HG03045 (cell line): ENCODE measurements at regions not wholly inside any gene's neighbourhood (a gene's known extent, or its start where the extent isn't known, plus 50 kb on each side); places are given as distances from the start of the nearest gene placed in this dataset.

Experiments
- ATAC-seq: cut with Tn5 transposase; IDR thresholded peaks from one replicate; pipeline ENCODE4 v1.9.1; 2021; ENCODE audit warnings: mild to moderate bottlenecking, moderate library complexity; ENCODE audit not compliant: unreplicated experiment

DNA sequence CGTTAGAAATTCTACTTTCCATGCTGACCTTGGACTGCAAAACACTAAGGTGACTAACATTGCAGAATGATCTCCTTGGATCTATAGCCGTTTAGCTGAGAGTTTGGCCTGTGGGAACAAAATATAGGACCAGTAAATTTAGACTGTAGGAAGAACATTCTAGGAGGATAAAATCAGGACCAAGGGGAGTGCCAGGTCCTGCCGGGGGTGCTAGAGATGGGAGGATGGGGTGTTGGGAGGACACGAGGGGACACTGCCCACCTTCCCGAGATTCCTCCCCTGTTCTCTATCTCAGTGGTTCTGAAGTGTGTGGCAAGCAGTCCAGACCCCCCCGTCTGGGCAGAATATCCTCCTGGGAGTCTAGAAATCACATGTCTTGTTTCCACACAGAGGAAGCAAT, 445.2 kb downstream of the ZSWIM6 start:
- ATAC-seq: no peak

DNA sequence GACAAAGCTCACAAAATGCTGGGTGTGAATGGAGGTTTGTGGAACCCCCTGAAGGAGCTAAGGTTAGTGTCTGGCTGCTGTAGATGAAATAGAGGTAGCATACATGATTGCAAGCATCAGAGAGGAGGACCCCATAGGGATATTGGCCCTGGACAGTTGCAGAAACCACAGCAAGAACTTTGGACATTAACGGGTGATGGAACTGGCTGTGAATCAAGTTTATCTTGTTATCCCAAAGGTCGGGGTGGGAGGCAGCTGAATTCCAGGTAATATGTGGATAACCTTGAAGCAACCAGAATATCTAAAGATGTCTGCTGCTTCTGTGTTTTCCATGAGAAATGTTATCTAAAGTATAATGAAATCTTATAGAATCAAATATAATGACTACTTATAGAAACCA, 447.7 kb downstream of the ZSWIM6 start:
- ATAC-seq: no peak

DNA sequence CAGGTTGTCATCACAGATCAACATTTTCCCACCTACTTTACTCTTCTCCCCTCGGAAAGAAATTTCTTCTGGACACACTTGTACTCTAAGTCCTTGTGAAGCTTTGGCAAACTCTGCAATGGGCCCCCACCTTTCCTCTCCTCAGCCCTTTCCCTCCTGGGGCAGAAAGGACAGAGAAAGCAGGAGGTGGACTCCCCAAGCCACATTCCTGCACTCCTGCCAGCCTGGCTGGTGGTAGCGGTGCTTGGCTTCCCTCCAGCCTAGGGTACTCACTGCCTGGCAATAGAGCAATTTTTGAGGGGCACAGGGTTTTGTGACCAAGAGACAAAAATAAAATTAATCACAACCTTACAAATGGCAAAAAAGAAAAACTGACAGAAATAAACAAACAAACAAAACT, 451.4 kb downstream of the ZSWIM6 start:
- ATAC-seq: no peak

GRCh38 chr5:61784341-61784740, 452.3 kb downstream of the ZSWIM6 start:
- ATAC-seq: no peak

- no peak for ATAC-seq
Measured at GRCh38 chr5:61788548-61788947, 456.5 kb downstream of the ZSWIM6 start.

DNA sequence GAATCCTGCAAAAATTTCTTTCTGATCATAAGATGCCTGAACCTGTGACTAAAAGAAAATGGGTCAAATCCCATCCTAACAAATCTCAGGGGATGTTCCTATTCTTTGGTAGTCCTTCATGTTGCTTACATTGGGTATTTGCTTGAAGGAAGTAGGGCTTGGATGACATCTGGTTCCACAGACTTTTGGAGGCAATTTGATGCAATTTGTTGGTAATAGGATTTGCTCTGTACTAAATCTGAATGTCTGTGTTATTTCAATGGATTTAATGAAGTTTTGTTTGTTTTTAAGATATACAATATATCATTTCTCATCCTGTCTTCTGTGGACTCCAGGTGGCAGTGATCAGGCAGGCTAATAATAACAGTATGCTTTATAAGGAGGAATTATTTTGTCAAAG, 457.9 kb downstream of the ZSWIM6 start:
- ATAC-seq: no peak

GRCh38 chr5:61790678-61791077, 458.6 kb downstream of the ZSWIM6 start:
- ATAC-seq: peak; percentile 91

GRCh38 chr5:61796773-61797172, 464.7 kb downstream of the ZSWIM6 start:
- ATAC-seq: no peak

- ATAC-seq: no peak
Measured at GRCh38 chr5:61800450-61800849, 468.4 kb downstream of the ZSWIM6 start.

DNA sequence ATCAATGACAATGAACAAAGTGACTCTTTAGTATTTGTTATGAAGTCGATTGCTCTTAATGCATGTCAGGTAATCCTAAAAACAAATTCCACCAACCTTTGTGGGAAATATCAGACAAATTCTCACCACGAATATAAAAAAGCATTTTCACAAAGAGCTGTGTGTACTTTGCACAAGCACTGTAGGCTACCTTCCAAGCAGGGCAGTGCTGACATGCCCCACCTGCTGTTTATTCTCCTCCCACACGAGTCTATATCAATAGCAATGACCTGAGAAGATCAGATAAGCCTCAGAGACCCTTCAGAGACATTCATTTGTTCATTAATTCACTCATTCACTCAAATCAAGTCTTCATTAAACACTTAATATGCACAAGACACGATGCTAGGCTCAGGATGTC, 469.1 kb downstream of the ZSWIM6 start:
- no peak for ATAC-seq

DNA sequence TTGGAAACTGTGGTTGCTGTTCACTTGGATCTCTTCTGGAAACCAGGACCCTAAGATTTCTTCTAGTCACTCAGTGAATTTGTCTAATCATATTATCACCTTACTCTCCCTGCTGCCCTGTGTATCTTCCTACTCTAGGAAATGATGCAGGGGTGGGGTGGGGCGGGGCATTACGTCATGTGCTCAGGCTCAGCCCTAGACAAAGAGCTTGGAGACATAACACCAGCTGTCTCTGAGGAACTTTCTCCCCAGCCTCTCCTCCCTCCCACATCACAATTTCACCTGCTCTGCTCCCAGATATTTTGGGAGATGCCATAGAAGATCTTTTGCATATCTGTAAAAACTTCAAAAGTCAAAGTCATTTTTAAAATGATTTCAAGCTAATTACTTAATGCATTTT, 470.4 kb downstream of the ZSWIM6 start:
- no peak for ATAC-seq

DNA sequence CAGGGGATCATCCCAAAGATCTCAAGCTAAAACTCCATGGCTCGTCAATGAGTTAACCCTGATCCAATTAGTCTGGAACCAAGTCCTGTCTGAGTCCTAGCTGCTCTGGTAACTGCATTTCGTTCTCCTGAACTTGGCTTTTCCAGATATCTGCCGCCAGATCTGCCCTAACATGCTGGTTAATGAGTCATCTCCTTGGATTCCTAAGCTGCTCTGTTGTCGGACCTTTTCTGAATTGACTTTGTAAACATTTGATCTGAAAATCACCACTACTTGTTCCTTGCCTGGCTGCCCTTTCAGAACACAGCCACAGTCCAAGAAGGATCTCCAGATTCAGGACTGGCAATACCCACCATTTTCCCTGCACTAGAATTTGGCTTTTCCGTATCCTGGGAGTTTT, 473.0 kb downstream of the ZSWIM6 start:
- no peak for ATAC-seq

DNA sequence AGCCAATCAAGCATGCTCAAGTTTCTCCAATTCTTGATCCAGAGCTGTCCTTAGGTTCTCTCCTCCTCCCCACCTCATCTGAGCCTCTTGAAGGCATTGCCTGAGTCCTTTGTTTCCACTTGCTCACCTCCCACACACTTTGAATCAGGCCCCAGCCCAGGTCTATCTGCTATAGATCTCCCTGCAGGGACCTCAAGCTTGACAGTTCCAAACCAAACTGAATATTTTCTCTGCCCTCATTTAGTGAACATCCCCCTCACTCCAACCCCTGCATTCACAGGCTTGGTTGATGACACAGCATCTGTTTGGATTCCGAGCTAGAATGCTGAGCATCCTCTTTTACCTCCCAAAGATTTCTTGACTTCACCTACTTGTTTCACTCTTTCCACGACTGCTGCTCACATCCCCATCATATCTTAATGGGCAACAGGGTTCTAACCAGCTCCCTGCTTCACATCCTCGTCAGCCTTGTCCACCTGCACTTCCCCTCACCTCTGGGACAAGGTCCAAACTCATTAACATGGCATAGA, 474.5 kb downstream of the ZSWIM6 start:
- no peak for ATAC-seq

GRCh38 chr5:61808091-61808490, 476.0 kb downstream of the ZSWIM6 start:
- no peak for ATAC-seq

DNA sequence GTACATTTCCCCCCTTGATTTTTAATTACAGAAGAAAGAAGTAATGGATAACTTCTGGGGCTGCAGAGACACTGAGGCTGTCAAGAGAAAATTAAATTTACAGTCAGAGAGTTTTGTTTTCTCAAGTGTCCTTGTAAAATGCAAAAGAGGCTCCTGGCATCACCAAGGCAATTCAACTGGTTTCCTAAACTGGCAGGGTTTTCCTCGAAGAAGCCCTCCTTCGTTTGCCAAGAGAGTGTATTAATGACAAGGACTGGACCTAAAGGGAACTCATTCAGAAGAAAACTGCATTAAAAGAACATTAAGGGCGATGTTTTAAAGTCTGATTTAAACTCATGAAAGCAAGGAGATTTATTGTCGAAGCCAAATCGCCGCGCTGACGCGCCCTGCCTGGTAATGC, 476.9 kb downstream of the ZSWIM6 start:
- ATAC-seq: no peak

DNA sequence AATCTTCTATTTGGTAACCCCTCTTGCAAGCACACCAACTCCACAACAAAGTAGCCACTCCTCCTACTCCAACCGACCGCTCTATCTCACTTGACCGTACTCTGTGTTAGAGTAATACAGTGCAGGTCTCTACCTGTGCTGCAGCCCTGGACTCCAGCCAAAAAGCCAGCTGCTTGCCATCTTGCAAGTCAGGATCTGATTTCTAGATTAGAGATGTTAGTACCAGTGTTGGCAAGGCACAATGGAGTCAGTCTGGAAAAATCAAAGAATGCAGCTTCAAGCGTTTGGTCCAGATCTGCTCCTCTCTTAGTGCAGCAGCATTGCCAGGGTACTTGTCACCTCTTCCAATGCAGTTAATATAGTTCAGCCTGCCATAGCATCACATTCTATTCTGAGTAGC, 477.6 kb downstream of the ZSWIM6 start:
- no peak for ATAC-seq

- no peak for ATAC-seq
Measured at GRCh38 chr5:61811052-61811451, 479.0 kb downstream of the ZSWIM6 start.

DNA sequence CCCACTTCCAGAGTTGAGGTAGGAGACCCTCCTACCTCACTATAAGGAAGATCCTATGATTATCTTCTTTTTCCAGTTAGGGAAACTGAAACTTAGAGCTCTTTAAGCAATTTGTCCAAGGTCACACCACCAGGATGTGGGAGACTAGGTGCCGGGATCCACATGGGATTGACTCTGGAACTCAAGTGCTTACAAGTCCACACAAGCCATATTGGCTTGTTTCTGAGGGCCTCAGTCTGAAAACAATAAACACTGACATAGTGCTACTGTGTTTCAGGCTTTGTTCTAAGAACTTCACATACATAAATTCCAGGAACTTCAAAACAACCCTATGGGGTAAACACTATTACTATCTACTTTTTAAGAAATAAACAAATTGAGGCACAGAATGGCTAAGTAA, 481.3 kb downstream of the ZSWIM6 start:
- no peak for ATAC-seq

- ATAC-seq: no peak
Measured at GRCh38 chr5:61815339-61815738, 483.3 kb downstream of the ZSWIM6 start.

GRCh38 chr5:61816146-61816545, 484.1 kb downstream of the ZSWIM6 start:
- ATAC-seq: no peak

DNA sequence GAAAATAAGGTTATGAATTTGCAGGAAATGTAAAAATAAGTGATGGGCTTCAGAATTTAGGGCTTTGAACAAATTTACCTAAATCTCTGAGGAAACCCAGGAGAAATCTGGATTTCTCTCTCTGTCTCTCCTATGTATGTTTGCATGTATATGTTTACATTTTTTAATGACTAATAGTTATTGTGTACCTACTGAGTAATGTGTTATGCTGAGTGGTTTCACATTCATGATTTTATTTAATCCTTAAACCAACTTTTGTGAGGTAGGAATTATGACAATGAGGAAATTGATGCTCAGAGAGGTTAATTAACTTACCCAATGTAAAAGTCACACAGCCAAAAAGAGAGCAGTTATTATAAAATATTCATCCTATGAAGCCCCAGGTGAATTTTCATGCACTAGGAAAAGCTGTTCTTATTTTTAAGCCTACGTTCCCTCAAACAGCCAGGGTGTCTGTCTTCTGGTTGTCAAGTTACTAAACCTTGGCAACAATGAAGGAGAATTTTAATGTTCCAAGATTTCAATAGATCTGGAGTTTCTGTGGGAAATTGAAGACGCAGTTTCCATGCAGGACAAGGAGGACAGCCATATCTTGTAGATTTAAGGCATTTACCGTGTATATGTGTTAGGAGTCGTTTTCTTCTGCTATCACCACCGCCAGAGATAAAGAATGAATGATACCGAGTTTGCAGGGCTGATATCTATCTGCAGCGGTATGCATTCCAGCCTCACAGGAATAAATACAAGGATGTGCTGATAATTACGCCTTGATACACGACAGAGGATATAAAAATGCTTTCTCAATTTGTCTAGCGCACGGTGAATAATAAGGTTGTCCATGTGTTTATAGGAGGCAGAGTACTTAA, 484.8 kb downstream of the ZSWIM6 start:
- no peak for ATAC-seq

GRCh38 chr5:61817472-61818326, 485.6 kb downstream of the ZSWIM6 start:
- ATAC-seq: no peak
